COLO668 (cell line): ENCODE measurements at regions not wholly inside any gene's neighbourhood (a gene's known extent, or its start where the extent isn't known, plus 50 kb on each side); places are given as distances from the start of the nearest gene placed in this dataset.
"Not testable (repeated sequence)": the region's sequence is repeated elsewhere in the genome, so short reads cannot be mapped to it uniquely, and the experiment has no call there.

ENCODE experiments used
- DNase-seq: peaks from one replicate; lab custom pipeline; 2025; ENCODE audit not compliant: unreplicated experiment; lab: John Stamatoyannopoulos, UW

GRCh38 chr5:172549696-172550095 lies 91.4 kb upstream of the NEURL1B start:
- no peak for DNase-seq

GRCh38 chr5:172548981-172549687 lies 91.9 kb upstream of the NEURL1B start:
- DNase-seq = no peak

GRCh38 chr5:172548311-172548731 lies 92.7 kb upstream of the NEURL1B start:
- no peak for DNase-seq

GRCh38 chr5:172546196-172546595 lies 91.9 kb upstream of the SH3PXD2B start:
- DNase-seq = no peak

- no peak for DNase-seq
Observed at GRCh38 chr5:172545291-172545801, 91.0 kb upstream of the SH3PXD2B start.

- no peak for DNase-seq
Observed at GRCh38 chr5:172544371-172545095, 90.2 kb upstream of the SH3PXD2B start.

- DNase-seq = no peak
Observed at GRCh38 chr5:172543484-172544298, 89.4 kb upstream of the SH3PXD2B start.

GRCh38 chr5:172542651-172543131 lies 88.4 kb upstream of the SH3PXD2B start:
- no peak for DNase-seq

- no peak for DNase-seq
Observed at GRCh38 chr5:172541773-172542136, 87.4 kb upstream of the SH3PXD2B start.

GRCh38 chr5:172541099-172541772 lies 86.9 kb upstream of the SH3PXD2B start:
- no peak for DNase-seq

GRCh38 chr5:172540099-172540870 lies 86.0 kb upstream of the SH3PXD2B start:
- no peak for DNase-seq

- no peak for DNase-seq
Observed at GRCh38 chr5:172535108-172535445, 80.8 kb upstream of the SH3PXD2B start.

GRCh38 chr5:172534229-172535107 lies 80.1 kb upstream of the SH3PXD2B start:
- no peak for DNase-seq

GRCh38 chr5:172533399-172534228 lies 79.3 kb upstream of the SH3PXD2B start:
- no peak for DNase-seq

- DNase-seq = no peak
Observed at GRCh38 chr5:172533058-172533398, 78.7 kb upstream of the SH3PXD2B start.

- not testable (repeated sequence) for DNase-seq
Observed at GRCh38 chr5:172532439-172532838, 78.1 kb upstream of the SH3PXD2B start.

GRCh38 chr5:172531704-172532026 lies 77.3 kb upstream of the SH3PXD2B start:
- no peak for DNase-seq

- no peak for DNase-seq
Observed at GRCh38 chr5:172530878-172531703, 76.8 kb upstream of the SH3PXD2B start.
